Erythroblast (primary cell): ENCODE measurements at regions not wholly inside any gene's neighbourhood (a gene's known extent, or its start where the extent isn't known, plus 50 kb on each side); places are given as distances from the start of the nearest gene placed in this dataset.
A peak's percentile ranks its signal among the peaks of the same experiment; 100 is the strongest.
"Not testable (repeated sequence)": the region's sequence is repeated elsewhere in the genome, so short reads cannot be mapped to it uniquely, and the experiment has no call there.

Source experiments
- DNase-seq, 2 experiments: peaks; one replicate each; lab custom pipeline; 2025; lab: John Stamatoyannopoulos, UW
- GATA1 ChIP-seq: IDR thresholded peaks from 2 replicates; pipeline ENCODE4 v1.6.1; 2011; ENCODE audit warnings: low read depth, mild to moderate bottlenecking, control low read depth, low read length, moderate library complexity
- POLR2A ChIP-seq: IDR thresholded peaks from 2 replicates; pipeline ENCODE4 v1.6.1; 2011; ENCODE audit warnings: mild to moderate bottlenecking, low read length

DNA sequence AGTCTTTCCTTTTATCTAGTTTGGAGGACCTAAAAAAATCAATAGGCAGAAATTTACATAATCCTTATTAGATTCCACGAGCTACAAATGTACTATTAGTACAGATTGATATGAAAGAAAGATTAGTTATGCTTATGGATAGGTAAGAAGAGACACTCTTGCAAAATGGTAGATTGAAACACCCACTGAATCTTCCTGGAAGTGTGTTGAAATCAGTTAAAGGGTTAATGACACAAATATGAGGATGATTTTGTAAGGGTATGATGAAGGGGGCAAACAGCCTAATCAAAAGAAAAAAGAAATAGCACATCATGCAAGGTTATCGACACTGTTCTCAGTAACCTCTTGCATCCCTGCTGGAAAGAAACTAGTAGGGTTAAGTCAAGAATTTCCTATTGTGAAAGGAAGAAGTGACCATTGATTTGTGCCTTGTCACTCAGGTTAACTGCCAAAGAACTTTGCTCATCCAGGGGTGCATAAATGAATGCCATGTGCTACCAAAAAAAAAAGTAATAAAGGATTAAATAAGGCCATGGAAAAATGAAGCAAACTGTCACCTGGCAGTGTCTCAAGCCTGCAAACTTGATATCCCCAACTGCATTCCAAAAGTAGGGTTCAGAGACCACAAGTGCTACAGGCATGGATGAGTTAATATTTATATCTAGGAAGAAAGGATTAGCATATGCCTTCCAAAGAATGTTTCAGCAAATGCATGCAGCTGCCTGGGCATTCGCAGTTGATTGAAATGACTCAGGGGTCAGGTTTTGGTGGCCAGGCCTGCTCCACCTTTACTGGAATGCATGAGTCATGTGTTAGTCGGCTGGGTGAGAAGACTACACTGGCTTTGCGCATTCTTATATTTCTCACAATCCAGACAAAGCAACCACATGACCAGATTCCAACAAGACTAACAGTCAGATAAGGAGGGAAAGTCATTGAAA, 78.3 kb upstream of the ATXN3L start:
- TF ChIP-seq POLR2A = no peak
- no peak for TF ChIP-seq GATA1
- DNase-seq = peak in 1 of 2 experiments; percentile 1

DNA sequence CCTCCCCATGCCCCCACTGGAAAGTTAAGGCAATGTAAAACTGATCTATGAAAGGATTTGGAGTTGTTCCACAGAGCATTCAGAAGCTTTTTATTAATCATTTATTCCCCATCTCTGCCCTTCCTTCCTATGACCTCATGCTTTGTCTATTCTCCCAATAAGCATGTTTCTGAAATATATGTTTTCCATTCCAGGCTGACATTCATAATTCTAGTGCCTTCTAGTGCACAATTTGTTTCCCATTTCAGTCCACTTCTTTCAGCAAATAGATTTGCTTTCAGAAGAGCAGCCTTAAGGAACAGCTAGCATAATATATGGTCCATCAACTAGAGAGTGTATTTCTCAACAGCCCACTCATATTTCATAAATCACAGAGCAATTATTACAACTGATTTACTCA, 77.1 kb upstream of the ATXN3L start:
- no peak for DNase-seq
- TF ChIP-seq GATA1 = no peak

DNA sequence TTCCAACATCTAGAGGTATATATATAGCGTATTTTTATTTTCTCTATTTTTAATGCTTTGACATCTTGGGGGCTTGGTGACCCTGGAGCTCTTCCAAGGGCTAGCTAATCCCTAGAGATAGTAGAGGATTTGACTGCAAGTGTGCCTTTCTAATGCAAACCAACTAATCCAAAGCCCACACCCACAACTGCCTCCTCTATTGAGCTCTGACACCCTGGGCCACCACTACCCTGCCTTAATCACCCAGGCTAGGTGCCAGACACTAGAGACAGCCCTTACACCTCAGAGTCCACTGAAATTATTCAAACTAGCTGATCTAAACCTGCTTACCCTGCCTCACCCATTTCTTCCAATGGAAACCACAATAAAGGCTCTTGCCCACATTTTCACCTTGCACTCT, 69.6 kb upstream of the ATXN3L start:
- no peak for DNase-seq
- TF ChIP-seq POLR2A (no peak), GATA1 (no peak)

DNA sequence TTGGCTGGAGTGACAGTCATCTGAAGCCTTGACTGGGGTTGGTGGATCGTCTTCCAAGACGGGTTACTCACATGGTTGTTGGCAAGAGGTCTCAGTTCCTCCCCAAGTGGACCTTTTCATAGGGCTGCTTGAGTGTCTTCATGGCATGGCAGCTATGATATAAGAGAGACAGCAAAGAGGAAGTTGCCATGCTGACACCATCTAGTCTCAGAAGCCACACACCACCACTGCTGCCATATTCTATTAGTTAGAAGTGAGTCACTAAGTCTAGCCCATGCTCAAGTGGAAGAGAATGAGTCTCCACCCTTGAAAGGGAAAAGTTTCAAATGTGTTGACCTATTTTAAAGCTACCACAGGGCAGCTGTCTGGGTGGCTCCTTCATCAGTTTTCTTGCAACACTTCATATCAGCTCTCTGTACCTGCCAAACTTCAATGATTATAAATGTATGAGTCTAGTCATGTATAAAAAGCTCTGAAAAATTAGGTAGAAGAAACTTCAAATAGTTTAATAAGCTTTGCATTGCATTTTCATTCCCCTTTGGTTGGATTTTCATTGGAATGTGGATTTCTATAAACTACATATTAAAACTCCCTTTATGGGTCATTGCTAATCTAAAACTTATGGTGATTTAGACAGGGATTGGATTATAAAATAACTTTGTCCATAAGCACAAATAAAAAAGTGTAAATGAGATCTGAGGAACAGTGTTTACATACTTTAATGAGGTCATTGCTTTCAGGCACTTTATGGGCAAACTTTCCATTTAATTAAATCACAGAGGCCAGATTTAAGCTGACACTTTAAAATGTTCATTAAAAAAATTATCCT, 68.0 kb upstream of the ATXN3L start:
- DNase-seq = no peak
- TF ChIP-seq POLR2A (no peak), GATA1 (no peak)

DNA sequence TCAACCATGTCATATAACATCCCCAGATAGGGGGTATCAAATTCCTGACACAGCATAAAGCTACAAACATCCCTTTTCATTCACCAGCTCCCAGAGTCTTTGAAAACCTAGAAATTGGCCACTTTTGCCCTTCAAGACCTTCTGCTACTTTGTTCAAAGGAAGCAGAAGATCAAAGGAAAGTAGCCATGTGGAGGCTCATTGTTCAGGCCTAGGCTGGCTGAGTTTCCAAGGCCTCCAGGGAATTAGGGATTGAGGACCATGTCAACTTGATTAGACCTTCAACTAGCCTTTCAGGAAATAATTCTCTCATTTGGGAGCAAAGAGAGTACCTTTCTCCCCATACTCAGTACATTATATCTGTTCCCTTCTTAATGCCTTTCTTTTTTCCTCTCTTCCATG, 66.8 kb upstream of the ATXN3L start:
- DNase-seq = no peak
- TF ChIP-seq POLR2A = no peak
- TF ChIP-seq GATA1 = no peak

DNA sequence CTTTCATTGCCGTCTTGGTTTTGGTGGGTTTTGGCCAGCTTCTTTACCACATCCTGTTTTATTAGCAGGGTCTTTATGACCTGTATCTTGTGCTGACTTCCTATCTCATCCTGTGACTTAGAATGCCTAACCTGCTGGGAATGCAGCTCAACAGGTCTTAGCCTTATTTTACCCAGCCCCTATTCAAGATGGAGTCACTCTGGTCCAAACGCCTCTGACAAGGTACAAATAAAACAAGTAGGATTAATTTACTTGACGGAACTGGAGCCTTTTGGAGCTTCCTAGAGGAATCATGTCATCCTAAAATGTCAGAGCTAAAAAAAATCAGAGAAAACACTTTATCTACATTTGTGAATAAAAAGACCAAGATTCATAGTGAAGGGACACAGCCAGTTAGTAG, 66.2 kb upstream of the ATXN3L start:
- DNase-seq = no peak
- no peak for TF ChIP-seq GATA1
- TF ChIP-seq POLR2A = no peak

DNA sequence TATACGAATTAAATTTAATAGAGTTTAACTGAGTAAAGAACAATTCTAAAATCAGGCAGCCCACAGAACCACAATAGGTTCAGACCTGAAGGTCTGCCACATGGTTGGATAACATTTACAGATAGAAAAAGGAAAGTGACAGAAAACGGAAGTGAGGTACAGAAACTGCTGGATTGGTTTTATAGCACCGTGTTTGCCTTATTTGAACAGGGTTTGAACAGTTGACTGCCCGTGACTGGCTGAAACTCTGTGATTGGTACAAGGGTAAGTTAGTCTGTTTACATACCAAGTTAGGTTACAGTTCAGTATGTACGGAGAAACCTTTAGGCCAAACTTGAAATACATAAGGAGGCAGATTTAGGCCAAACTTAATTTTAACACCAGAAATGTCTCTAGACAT, 64.1 kb upstream of the ATXN3L start:
- no peak for TF ChIP-seq POLR2A
- TF ChIP-seq GATA1 = no peak
- no peak for DNase-seq

DNA sequence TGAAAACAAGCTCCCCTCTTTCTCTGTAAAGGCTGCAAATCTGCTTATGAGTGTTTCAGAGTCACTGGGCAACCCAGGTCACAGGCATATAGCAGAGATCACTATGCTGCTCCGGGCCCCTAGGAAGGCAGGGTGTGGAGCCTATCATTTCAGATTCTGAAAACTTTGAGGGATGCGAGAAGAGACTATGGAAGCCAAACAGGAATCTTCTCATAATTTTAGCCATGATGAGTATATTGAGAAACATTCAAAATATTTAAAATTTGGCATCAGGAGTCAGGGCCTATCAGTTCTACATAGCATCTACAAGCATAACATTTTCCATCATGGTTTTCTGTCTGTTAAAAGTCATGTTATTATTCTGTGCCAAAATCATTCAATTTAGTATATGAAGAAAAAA, 61.7 kb upstream of the ATXN3L start:
- no peak for DNase-seq
- TF ChIP-seq POLR2A = no peak
- no peak for TF ChIP-seq GATA1

DNA sequence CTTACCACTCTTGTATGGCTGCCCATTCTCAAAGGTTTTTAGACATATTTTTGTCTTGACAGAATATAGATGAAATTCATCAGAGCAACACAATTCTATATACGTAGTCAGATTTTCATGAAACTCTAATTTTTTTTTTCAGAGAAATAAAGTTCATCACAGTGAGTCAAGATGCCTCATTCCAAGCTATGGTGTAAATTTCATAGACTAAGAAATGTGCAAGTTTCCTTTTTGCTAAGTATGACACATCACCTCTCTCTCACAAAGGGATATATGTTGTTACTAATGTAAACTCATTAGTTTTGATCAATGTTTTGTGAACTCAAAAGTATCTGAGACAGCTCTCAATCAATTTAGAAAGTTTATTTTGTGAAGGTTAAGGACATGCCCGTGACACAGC, 60.4 kb upstream of the ATXN3L start:
- no peak for TF ChIP-seq GATA1
- TF ChIP-seq POLR2A = no peak
- DNase-seq = no peak

DNA sequence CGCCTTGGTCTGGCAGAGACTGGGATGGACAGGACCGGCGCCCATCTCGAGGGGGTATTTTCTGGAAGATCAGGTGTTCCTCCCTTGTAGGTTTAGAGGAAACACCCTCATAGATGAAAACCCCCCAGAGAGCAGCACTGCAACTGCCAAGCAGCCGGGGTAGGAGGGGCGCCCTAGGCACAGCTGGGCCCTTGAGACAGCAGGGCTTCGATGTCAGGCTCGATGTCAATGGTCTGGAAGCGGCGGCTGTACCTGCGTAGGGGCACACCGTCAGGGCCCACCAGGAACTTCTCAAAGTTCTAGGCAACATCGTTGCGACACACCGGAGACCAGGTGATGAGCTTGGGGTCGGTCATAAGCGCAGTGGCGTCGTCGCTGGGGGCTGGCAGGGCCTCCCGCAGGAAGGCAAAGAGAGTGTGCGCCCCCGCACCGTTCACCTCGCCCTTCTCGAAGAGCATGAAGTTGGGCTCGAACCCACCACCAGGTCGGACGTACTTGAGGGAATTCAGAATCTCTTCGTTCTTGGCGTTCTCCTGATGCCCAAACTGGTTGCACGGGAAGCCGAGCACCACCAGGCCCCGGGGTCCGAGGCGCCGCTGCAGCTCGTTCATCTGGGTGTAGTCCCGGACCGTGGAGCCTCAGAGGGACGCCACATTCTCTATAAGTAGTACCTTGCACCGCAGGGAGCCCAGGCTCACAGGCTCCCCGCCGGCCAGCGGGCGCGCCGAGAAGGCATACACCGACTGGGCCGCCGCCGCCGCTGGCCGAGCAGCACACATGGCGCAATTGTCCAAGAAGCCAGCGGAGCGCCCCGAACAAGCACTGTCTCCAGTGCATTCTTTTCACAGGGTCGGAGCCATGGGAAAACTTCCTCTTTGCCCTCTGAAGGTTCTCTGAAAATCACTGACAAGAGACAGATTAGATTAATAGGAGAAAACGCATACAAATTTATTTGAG, 59.0 kb upstream of the ATXN3L start:
- peak; percentile 2 to 15 for DNase-seq

DNA sequence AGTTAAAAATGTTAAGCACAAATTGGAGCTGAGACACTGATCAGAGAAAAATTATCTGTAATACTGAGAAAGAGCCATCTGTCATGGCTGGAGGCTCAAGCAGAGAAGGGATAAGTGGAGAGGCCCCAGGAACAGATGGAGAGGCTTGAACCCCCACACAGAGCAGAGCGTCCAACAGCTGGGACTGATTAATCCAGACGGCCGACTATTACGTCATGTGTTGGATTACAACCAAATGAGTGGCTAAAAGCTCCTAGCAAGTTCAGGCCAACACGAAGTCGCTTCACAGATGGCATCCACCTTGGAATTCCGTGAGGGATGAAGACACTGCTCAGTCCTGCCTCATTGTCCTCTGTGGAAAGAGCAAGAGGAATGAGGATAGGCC, 57.7 kb upstream of the ATXN3L start:
- DNase-seq = no peak

DNA sequence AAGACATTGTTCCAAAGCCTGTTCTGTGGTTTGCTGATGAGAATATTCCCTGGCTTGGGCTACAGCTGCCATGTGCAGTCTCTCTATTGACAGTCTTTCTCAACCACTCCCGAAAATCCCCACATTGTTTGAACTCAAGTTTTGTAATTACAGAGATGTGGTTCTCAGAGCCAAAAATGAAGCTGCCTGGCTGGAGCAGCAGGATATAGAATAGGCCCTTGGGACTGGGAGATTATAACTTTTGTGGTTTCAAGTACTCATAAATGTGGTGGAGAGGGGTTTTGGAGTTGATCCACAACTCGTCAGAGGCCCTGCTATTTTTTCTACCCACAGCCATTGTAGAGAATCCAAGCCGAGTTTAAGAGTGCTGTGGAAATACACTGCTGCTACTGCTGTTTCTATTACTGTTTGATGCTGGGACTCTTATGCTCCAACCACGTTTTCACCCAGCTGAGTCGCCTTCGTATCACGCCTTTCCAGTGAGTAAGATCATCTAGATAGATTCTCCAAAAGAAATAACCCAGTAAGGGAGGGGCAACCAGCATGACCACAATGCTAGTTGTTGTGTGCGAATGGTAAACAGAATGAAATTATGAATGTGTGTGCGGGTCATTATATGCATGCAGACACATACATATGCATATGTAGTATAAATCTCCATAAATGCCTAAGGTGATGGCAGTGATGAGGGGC, 57.1 kb upstream of the ATXN3L start:
- TF ChIP-seq GATA1 = no peak
- no peak for TF ChIP-seq POLR2A
- no peak for DNase-seq

More for the DNA sequence above, 57.7 kb upstream of the ATXN3L start:
- no peak for TF ChIP-seq POLR2A
- no peak for TF ChIP-seq GATA1

DNA sequence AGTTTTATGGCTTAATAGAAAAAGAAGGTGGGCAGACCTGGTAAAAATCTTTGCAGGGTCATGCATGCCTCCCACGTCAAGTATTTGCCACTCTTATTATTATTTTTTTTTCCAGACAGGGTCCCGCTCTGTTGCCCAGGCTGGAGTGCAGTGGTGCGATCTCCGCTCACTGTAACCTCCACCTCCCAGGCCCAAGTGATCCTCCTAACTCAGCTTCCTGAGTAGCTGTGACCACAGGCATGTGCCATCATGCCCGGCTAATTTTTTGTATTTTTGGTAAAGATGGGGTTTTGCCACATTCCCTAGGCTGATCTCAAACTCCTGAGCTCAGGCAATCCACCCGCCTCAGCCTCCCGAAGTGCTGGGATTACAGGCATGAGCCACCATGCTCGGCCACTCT, 55.7 kb upstream of the ATXN3L start:
- not testable (repeated sequence) for DNase-seq
